Ectodermal cell (in vitro differentiated cells): ENCODE measurements at regions not wholly inside any gene's neighbourhood (a gene's known extent, or its start where the extent isn't known, plus 50 kb on each side); places are given as distances from the start of the nearest gene placed in this dataset.

Experiments used
- H3K27ac ChIP-seq: 2 replicates; pipeline ENCODE4 v1.7.0; 2013; ENCODE audit warnings: mild to moderate bottlenecking, low read depth, low read length; ENCODE audit not compliant: insufficient read depth, poor library complexity, severe bottlenecking
- H3K27me3 ChIP-seq: 2 replicates; pipeline ENCODE4 v1.7.0; 2013; ENCODE audit warnings: mild to moderate bottlenecking, low read length; ENCODE audit not compliant: insufficient read depth, control insufficient read depth, poor library complexity, severe bottlenecking
- H3K36me3 ChIP-seq: one replicate; pipeline ENCODE4 v1.7.0; 2013; ENCODE audit warnings: low read length; ENCODE audit not compliant: control insufficient read depth, insufficient read depth
- H3K4me1 ChIP-seq: one replicate; pipeline ENCODE4 v1.7.0; 2013; ENCODE audit warnings: low read length; ENCODE audit not compliant: control insufficient read depth, insufficient read depth
- H3K4me3 ChIP-seq: 2 replicates; pipeline ENCODE4 v1.7.0; 2013; ENCODE audit warnings: low read depth, low read length, control low read depth; ENCODE audit not compliant: insufficient read depth
- H3K9me3 ChIP-seq: 2 replicates; pipeline ENCODE4 v1.7.0; 2013; ENCODE audit warnings: mild to moderate bottlenecking, low read length, moderate library complexity; ENCODE audit not compliant: control insufficient read depth
- WGBS, 2 experiments: methylation state at CpG; one replicate each; pipeline ENCODE4 v1.1.7; 2013; ENCODE audit warnings: missing lambda C conversion rate in 2 of 2; 5-methylcytosine and 5-hydroxymethylcytosine counted together

- Histone ChIP-seq H3K27ac (no peak overlapping the region), H3K9me3 (no peaks in the 10 kb centered on the region), H3K27me3 (no peaks in the 10 kb centered on the region), H3K36me3 (no peaks in the 10 kb centered on the region), H3K4me3 (no peak overlapping the region), H3K4me1 (no peaks in the 10 kb centered on the region)
- 65 to 77% methylated on average over 5 of the region's 5 CpGs for WGBS, 2 experiments
Measured at GRCh38 chr1:29736582-29737188, 500.4 kb downstream of the PTPRU start.

GRCh38 chr1:29732453-29732852, 496.1 kb downstream of the PTPRU start:
- Histone ChIP-seq H3K36me3 (no peaks in the 10 kb centered on the region), H3K27me3 (no peaks in the 10 kb centered on the region), H3K9me3 (no peaks in the 10 kb centered on the region), H3K4me3 (no peak overlapping the region), H3K27ac (no peak overlapping the region), H3K4me1 (no peaks in the 10 kb centered on the region)
- 90 to 91% methylated on average over 3 of the region's 3 CpGs for WGBS, 2 experiments

GRCh38 chr1:29730623-29731022, 494.3 kb downstream of the PTPRU start:
- WGBS, 2 experiments, result 85 to 92% methylated on average over 5 of the region's 5 CpGs
- H3K27me3 ChIP-seq, result no peaks in the 10 kb centered on the region
- H3K36me3 ChIP-seq, result no peaks in the 10 kb centered on the region
- no peaks in the 10 kb centered on the region for H3K9me3 ChIP-seq
- no peak overlapping the region for H3K4me3 ChIP-seq
- no peaks in the 10 kb centered on the region for H3K4me1 ChIP-seq
- no peak overlapping the region for H3K27ac ChIP-seq

- Histone ChIP-seq H3K27ac (no peak overlapping the region), H3K27me3 (no peaks in the 10 kb centered on the region), H3K4me1 (no peaks in the 10 kb centered on the region), H3K9me3 (no peaks in the 10 kb centered on the region), H3K36me3 (no peaks in the 10 kb centered on the region), H3K4me3 (no peak overlapping the region)
- WGBS, 2 experiments, result 91 to 94% methylated on average over 6 of the region's 6 CpGs
Measured at GRCh38 chr1:29729281-29729680, 493.0 kb downstream of the PTPRU start.

GRCh38 chr1:29728703-29729102, 492.4 kb downstream of the PTPRU start:
- no peak overlapping the region for H3K4me3 ChIP-seq
- H3K36me3 ChIP-seq, result no peaks in the 10 kb centered on the region
- 88 to 90% methylated on average over 5 of the region's 5 CpGs for WGBS, 2 experiments
- no peaks in the 10 kb centered on the region for H3K9me3 ChIP-seq
- no peaks in the 10 kb centered on the region for H3K4me1 ChIP-seq
- H3K27me3 ChIP-seq, result no peaks in the 10 kb centered on the region
- H3K27ac ChIP-seq, result no peak overlapping the region

GRCh38 chr1:29725262-29725661, 488.9 kb downstream of the PTPRU start:
- 92 to 95% methylated on average over 1 of the region's 1 CpG for WGBS, 2 experiments
- Histone ChIP-seq H3K36me3 (no peaks in the 10 kb centered on the region), H3K27me3 (no peaks in the 10 kb centered on the region), H3K4me3 (no peak overlapping the region), H3K4me1 (no peaks in the 10 kb centered on the region), H3K9me3 (no peaks in the 10 kb centered on the region), H3K27ac (no peak overlapping the region)

- H3K9me3 ChIP-seq, result no peaks in the 10 kb centered on the region
- H3K4me1 ChIP-seq, result no peaks in the 10 kb centered on the region
- no peaks in the 10 kb centered on the region for H3K27me3 ChIP-seq
- no peaks in the 10 kb centered on the region for H3K36me3 ChIP-seq
- no peak overlapping the region for H3K27ac ChIP-seq
- no peak overlapping the region for H3K4me3 ChIP-seq
Measured at GRCh38 chr1:29722598-29722997, 486.3 kb downstream of the PTPRU start.

GRCh38 chr1:29719253-29719652, 482.9 kb downstream of the PTPRU start:
- H3K36me3 ChIP-seq, result no peaks in the 10 kb centered on the region
- H3K4me1 ChIP-seq, result no peaks in the 10 kb centered on the region
- no peaks in the 10 kb centered on the region for H3K27me3 ChIP-seq
- H3K9me3 ChIP-seq, result no peaks in the 10 kb centered on the region
- WGBS, 2 experiments, result 82 to 86% methylated on average over 4 of the region's 4 CpGs
- no peak overlapping the region for H3K27ac ChIP-seq
- no peak overlapping the region for H3K4me3 ChIP-seq

GRCh38 chr1:29718791-29719190, 482.5 kb downstream of the PTPRU start:
- Histone ChIP-seq H3K4me1 (no peaks in the 10 kb centered on the region), H3K4me3 (no peak overlapping the region), H3K36me3 (no peaks in the 10 kb centered on the region), H3K27me3 (no peaks in the 10 kb centered on the region), H3K9me3 (no peaks in the 10 kb centered on the region), H3K27ac (no peak overlapping the region)

GRCh38 chr1:29716306-29716705, 480.0 kb downstream of the PTPRU start:
- H3K4me3 ChIP-seq, result no peak overlapping the region
- no peaks in the 10 kb centered on the region for H3K9me3 ChIP-seq
- WGBS, 2 experiments, result 77 to 81% methylated on average over 6 of the region's 6 CpGs
- H3K27ac ChIP-seq, result no peak overlapping the region
- H3K4me1 ChIP-seq, result no peaks in the 10 kb centered on the region
- no peaks in the 10 kb centered on the region for H3K27me3 ChIP-seq
- H3K36me3 ChIP-seq, result no peaks in the 10 kb centered on the region

- Histone ChIP-seq H3K4me3 (no peak overlapping the region), H3K9me3 (no peaks in the 10 kb centered on the region), H3K27ac (no peak overlapping the region), H3K27me3 (no peaks in the 10 kb centered on the region), H3K4me1 (peaks cover 2% of the 10 kb centered on the region), H3K36me3 (no peaks in the 10 kb centered on the region)
- 75 to 100% methylated on average over 1 of the region's 1 CpG for WGBS, 2 experiments
Measured at GRCh38 chr1:29713857-29714256, 477.5 kb downstream of the PTPRU start.
